Bronchial epithelial cell (primary cell): ENCODE measurements at regions not wholly inside any gene's neighbourhood (a gene's known extent, or its start where the extent isn't known, plus 50 kb on each side); places are given as distances from the start of the nearest gene placed in this dataset.
A peak's percentile ranks its signal among the peaks of the same experiment; 100 is the strongest.

Experiments used
- DNase-seq: peaks from one replicate; pipeline ENCODE4 v3.0.0-alpha.2; 2010; ENCODE audit warnings: low read depth
- FAIRE-seq: peaks from 2 replicates; lab custom pipeline; 2011; peaks lifted over from hg19 to GRCh38; lab: Jason Lieb, UNC
- H3K27me3 ChIP-seq: 2 replicates; pipeline ENCODE4 v1.5.1; 2011; ENCODE audit warnings: low read length; ENCODE audit not compliant: control insufficient read depth, insufficient read depth
- H3K36me3 ChIP-seq: 2 replicates; pipeline ENCODE4 v1.5.1; 2011; ENCODE audit warnings: low read length; ENCODE audit not compliant: control insufficient read depth, insufficient read depth
- H3K4me3 ChIP-seq: 2 replicates; pipeline ENCODE4 v1.5.1; 2011; ENCODE audit warnings: mild to moderate bottlenecking, low read depth, low read length, control low read depth
- CTCF ChIP-seq: IDR thresholded peaks from 2 replicates; pipeline ENCODE4 v1.5.1; 2011; ENCODE audit warnings: mild to moderate bottlenecking, moderate library complexity, low read length, control low read depth, inconsistent platforms; ENCODE audit not compliant: insufficient read depth, severe bottlenecking

GRCh38 chr6:18861204-18861603, 474.1 kb downstream of the RNF144B start:
- FAIRE-seq (no peak), DNase-seq (peak; percentile 58)
- no peaks in the 10 kb centered on the region for H3K36me3 ChIP-seq
- H3K27me3 ChIP-seq: no peaks in the 10 kb centered on the region
- no peak overlapping the region for H3K4me3 ChIP-seq
- TF ChIP-seq CTCF: no peak

DNA sequence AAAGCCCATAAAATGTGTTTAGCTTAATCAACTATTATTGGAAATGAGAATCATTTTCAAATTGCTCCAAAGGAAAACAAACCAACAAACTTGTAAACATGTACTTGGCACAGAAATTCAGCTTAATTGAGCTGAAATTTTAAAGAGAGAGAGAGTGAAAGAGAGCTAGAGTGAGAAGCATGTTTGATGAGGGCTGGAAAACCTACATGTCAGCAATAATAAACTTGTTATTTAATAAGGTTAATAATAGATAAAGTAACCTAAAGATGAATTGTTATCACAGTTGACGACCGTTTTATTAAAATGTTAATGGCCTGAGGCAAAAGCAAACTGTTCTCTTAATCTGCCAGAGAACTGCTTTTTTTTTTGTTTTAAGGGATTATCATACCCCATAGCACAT, 496.1 kb downstream of the RNF144B start:
- TF ChIP-seq CTCF: no peak
- no peak for FAIRE-seq
- no peaks in the 10 kb centered on the region for H3K36me3 ChIP-seq

GRCh38 chr6:18883851-18884250, 496.7 kb downstream of the RNF144B start:
- no peaks in the 10 kb centered on the region for H3K36me3 ChIP-seq
- TF ChIP-seq CTCF: no peak
- H3K4me3 ChIP-seq: no peak overlapping the region
- H3K27me3 ChIP-seq: no peaks in the 10 kb centered on the region
- FAIRE-seq (no peak), DNase-seq (no peak)

More for the DNA sequence above, 496.1 kb downstream of the RNF144B start:
- DNase-seq: no peak
- Histone ChIP-seq H3K4me3 (no peak overlapping the region), H3K27me3 (no peaks in the 10 kb centered on the region)

GRCh38 chr6:18893540-18894269, 506.6 kb downstream of the RNF144B start:
- Histone ChIP-seq H3K27me3 (no peaks in the 10 kb centered on the region), H3K4me3 (no peak overlapping the region), H3K36me3 (no peaks in the 10 kb centered on the region)
- TF ChIP-seq CTCF: no peak
- DNase-seq (no peak), FAIRE-seq (no peak)

- no peak for TF ChIP-seq CTCF
- DNase-seq: no peak
- no peak for FAIRE-seq
Measured at GRCh38 chr6:18897350-18897749, 510.2 kb downstream of the RNF144B start.

DNA sequence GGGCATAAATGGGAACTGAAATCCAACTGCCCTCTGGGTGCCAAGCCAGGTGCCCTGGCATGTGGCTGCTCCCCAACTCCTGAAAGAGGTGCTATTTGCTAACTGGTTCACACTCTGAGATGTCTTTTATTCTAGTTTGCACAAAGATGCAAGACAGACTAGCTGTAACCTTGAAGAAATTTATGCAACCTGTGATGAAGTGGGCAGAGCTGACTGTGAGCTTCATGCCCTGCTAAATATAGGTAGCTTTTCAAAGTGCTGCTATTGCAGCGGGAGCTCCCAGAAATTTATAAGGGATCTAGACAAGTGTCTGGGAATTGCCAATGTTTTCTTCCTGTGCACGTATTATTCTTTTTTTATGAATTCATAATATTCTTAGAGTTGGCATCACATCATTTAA, 517.5 kb downstream of the RNF144B start:
- H3K4me3 ChIP-seq: no peak overlapping the region
- TF ChIP-seq CTCF: no peak
- FAIRE-seq (no peak), DNase-seq (no peak)
- no peaks in the 10 kb centered on the region for H3K36me3 ChIP-seq
- no peaks in the 10 kb centered on the region for H3K27me3 ChIP-seq

More at GRCh38 chr6:18897350-18897749, 510.2 kb downstream of the RNF144B start:
- Histone ChIP-seq H3K36me3 (no peaks in the 10 kb centered on the region), H3K4me3 (no peak overlapping the region), H3K27me3 (no peaks in the 10 kb centered on the region)
